Right lobe of liver (tissue), 4 donors: ENCODE measurements at regions not wholly inside any gene's neighbourhood (a gene's known extent, or its start where the extent isn't known, plus 50 kb on each side); places are given as distances from the start of the nearest gene placed in this dataset.

Source experiments
- POLR2A ChIP-seq: fragments of 450-650 bp; IDR thresholded peaks from one replicate; pipeline ENCODE4 v1.6.1; 2017; ENCODE audit warnings: antibody characterized with exemption, mild to moderate bottlenecking
- TF ChIP-seq, protein P1 (sequence below), 4 donors: fragments of 200-600 bp in 3 of 4; fragments of 450-650 bp in 1 of 4; IDR thresholded peaks; one replicate each; pipeline versions ENCODE4 v1.5.1 to v1.8.0; 2016 to 2022; ENCODE audit warnings: antibody characterized with exemption in 4 of 4, mild to moderate bottlenecking in 2 of 4
- donor health status: DM: no; HTN: no; CAD: no.
- donor health status: DM: no; HTN: no; CAD: no.
- donor health status: DM: no; HTN: yes; CAD: no.

DNA sequence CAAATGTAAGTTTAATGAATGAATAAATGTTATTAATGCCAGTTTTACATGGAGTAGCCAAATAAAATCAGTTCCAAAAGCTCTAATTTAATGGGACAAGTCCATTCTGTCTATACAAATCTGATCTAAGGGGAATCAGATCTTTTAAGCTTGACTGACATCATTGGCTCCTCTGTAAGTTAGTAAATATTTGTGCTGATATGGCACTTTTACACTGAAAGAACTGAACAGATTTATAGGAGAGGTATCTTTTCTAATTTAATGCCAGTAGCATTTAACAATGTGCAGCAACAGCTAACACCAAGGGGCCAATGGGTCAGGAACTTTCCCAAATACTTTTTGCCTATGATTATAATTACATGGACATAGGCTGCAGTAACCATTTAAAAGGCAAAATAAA is 832.3 kb downstream of the PCDH17 start:
- TF ChIP-seq POLR2A: no peak
- TF ChIP-seq, protein P1, sequence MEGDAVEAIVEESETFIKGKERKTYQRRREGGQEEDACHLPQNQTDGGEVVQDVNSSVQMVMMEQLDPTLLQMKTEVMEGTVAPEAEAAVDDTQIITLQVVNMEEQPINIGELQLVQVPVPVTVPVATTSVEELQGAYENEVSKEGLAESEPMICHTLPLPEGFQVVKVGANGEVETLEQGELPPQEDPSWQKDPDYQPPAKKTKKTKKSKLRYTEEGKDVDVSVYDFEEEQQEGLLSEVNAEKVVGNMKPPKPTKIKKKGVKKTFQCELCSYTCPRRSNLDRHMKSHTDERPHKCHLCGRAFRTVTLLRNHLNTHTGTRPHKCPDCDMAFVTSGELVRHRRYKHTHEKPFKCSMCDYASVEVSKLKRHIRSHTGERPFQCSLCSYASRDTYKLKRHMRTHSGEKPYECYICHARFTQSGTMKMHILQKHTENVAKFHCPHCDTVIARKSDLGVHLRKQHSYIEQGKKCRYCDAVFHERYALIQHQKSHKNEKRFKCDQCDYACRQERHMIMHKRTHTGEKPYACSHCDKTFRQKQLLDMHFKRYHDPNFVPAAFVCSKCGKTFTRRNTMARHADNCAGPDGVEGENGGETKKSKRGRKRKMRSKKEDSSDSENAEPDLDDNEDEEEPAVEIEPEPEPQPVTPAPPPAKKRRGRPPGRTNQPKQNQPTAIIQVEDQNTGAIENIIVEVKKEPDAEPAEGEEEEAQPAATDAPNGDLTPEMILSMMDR (IDR thresholded peaks at IDR 0.05): no peak
